ENCODE measurements at regions not wholly inside any gene's neighbourhood (a gene's known extent, or its start where the extent isn't known, plus 50 kb on each side); places are given as distances from the start of the nearest gene placed in this dataset.
"Not testable (repeated sequence)": the region's sequence is repeated elsewhere in the genome, so short reads cannot be mapped to it uniquely, and the experiment has no call there.

- no peak for DNase-seq (ENCODE audit: low read depth in 3 of 3, low spot score in 1 of 3)
These were observed 90.2 kb upstream of the SSTR4 start for GRCh38 chr20:22944936-22945335.

- no peak for DNase-seq (ENCODE audit: low read depth in 3 of 3, low spot score in 1 of 3)
These were observed 88.5 kb upstream of the SSTR4 start for GRCh38 chr20:22946596-22946995.

DNA sequence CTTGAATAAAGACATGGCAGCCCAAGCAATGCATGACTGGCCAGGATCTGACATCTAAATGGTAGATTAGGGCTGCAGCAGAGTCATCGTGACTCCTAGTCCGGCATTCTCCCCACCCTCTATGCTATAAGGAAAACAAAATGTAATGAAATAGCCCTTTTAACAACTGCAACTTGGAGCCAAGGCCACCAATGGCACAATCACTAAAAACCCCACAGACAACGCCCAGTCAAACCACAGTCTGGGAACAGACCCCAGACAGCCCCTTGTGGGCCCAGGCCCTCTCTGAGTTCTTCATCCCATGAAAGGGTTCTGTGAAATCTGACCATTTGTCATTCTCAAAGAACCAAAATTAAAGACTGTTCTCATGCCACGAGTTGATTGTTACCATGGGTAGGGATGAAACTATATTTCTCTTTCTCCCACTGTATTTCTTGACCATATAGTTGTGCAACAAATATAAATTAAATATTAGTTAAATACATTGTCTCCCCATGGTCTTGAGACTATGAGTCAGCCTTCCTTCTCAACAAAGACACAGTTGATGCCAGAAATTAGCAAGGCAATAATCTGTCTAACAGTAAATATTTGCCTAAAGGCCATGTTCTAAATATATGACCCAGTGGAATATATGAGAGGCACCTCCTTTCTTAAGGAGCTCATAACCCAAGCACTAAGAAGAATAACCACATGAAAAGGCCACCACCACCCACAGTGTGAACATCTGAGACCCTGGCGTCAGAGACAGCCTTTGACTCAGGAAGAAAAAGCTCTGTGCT is 85.6 kb upstream of the SSTR4 start:
- DNase-seq (ENCODE audit: low read depth in 3 of 3, low spot score in 1 of 3): no peak

DNA sequence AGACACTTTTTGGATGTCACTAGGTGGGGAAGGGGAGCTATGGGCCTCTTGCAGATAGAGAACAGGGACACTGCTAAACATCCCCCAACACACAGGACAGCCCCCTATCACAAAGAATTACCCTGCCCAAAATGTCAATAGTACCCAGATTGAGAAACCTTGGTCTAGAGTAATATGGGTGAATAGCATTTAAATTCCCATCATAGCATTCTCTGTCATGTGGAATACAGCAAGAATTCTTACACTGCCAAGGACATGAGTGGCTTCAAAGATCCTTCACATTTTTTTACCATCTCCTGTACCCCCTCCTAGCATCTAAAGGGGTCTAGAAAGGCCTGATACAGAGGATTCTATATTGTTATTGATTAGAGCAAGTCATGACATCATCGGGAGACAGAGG is 83.1 kb upstream of the SSTR4 start:
- no peak for DNase-seq (ENCODE audit: low read depth in 3 of 3, low spot score in 1 of 3)

DNA sequence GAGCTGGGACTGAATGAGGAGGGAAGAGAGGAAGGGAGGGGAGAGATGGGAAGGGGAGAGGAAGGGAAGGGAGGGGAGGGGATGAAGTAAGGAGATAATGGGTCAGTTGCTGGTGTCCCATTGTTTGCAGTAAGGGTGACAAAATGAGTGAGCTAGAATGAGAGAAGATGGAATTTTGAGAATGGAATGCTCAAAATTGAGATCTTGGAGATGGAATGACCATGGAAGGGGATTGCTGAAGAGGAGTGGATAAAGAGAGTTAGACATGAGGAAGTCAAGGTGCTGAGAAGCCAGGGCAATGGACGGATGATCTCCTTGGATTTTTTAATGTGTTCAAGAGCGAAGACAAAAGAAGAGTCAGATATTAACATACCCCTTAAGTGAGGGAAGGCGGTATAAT is 80.5 kb upstream of the SSTR4 start:
- DNase-seq (ENCODE audit: low read depth in 3 of 3, low spot score in 1 of 3): no peak

- DNase-seq (ENCODE audit: low read depth in 3 of 3, low spot score in 1 of 3): no peak
These were observed 76.7 kb upstream of the SSTR4 start for GRCh38 chr20:22958390-22958789.

GRCh38 chr20:22962567-22963439 is 72.3 kb upstream of the SSTR4 start:
- no peak for DNase-seq (ENCODE audit: low read depth in 3 of 3, low spot score in 1 of 3)

DNA sequence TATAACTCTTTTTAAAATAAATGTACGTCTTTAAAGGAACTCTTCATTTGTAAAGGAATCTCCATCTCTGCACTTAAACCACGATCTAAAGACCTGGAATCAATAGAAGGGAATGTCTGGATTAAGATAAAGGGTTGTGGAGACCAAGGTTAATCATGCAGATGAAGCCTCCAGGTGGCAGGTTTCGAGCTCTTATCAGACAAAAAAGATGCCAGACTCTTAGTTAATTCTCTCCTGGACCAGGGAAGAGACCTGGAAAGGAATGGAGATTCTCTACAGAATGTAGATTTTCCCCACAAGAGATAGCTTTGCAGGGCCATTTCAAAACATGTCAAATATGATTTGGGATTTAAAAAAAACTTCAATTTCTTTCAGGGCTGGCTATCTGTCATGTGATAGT is 71.5 kb upstream of the SSTR4 start:
- DNase-seq (ENCODE audit: low read depth in 3 of 3, low spot score in 1 of 3): no peak

- no peak for DNase-seq (ENCODE audit: low read depth in 3 of 3, low spot score in 1 of 3)
These were observed 68.2 kb upstream of the SSTR4 start for GRCh38 chr20:22966787-22967464.

DNA sequence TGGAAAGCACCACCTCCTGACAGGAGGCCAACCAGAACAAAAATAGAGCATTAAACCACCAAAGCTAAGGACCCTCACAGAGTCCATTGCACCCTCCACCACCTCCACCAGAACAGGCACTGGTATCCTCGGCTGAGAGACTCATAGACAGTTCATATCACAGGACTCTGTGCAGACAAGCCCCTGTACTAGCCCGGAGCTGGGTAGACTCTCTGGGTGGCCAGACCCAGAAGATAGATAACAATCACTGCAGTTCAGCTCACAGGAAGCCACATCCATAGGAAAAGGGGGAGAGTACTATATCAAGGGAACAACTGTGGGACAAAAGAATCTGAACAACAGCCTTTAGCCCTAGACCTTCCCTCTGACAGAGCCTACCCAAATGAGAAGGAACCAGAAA is 67.4 kb upstream of the SSTR4 start:
- not testable (repeated sequence) for DNase-seq (ENCODE audit: low read depth in 3 of 3, low spot score in 1 of 3)

- not testable (repeated sequence) for DNase-seq (ENCODE audit: low read depth in 3 of 3, low spot score in 1 of 3)
These were observed 66.1 kb upstream of the SSTR4 start for GRCh38 chr20:22969031-22969430.

DNA sequence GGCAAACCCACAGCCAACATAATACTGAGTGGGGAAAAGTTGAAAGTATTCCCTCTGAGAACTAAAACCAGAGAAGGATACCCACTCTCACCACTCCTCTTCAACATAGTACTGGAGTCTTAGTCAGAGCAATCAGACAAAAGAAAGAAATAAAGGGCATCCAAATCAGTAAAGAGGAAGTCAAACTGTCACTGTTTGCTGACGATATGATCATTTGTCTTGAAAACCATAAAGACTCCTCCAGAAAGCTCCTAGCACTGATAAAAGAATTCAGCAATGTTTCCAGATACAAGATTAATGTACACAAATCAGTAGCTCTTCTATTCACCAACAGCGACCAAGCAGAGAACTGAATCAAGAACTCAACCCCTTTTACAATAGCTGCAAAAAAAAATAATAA is 64.0 kb upstream of the SSTR4 start:
- not testable (repeated sequence) for DNase-seq (ENCODE audit: low read depth in 3 of 3, low spot score in 1 of 3)

GRCh38 chr20:22974354-22974753 is 60.8 kb upstream of the SSTR4 start:
- DNase-seq (ENCODE audit: low read depth in 3 of 3, low spot score in 1 of 3): no peak

GRCh38 chr20:22977047-22977785 is 57.9 kb upstream of the SSTR4 start:
- no peak for DNase-seq (ENCODE audit: low read depth in 3 of 3, low spot score in 1 of 3)

DNA sequence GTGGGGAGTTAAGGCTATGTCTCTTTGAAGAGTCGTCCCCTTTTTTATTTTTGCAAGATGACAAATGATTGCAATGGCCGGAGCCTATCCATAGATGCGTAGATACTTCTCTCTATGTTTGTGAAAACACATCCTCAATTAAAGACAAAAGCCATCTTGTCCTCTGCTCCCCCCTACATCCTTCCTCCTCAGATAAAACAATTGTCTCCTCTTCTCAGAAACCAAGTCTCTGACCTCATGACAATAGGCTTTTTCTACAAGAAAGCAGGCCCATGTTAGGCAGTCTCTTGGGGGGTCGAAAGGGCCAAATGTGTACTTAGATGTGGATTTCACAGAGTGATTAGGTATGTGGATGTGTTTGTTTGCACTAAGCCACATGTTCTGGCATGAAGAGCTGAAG is 51.1 kb upstream of the SSTR4 start:
- DNase-seq (ENCODE audit: low read depth in 3 of 3, low spot score in 1 of 3): no peak

GRCh38 chr20:22984606-22985005 is 50.5 kb upstream of the SSTR4 start:
- no peak for DNase-seq (ENCODE audit: low read depth in 3 of 3, low spot score in 1 of 3)

GRCh38 chr20:22985239-22985778 is 49.8 kb upstream of the SSTR4 start:
- no peak for DNase-seq (ENCODE audit: low read depth in 3 of 3, low spot score in 1 of 3)

All from stimulated activated CD4-positive, alpha-beta T cell treated with anti-CD3 and anti-CD28 coated beads, TNF-alpha, amount 100 ng/mL, for 1 hour (primary cell).